AG10803 (cell line): ENCODE measurements at regions not wholly inside any gene's neighbourhood (a gene's known extent, or its start where the extent isn't known, plus 50 kb on each side); places are given as distances from the start of the nearest gene placed in this dataset.

Experiments used
- DNase-seq: peaks from one replicate; pipeline ENCODE4 v3.0.0; 2010; ENCODE audit warnings: low read depth
- H3K4me3 ChIP-seq: 2 replicates; pipeline ENCODE4 v1.5.1; 2011; ENCODE audit warnings: mild to moderate bottlenecking, low read length, control low read depth
- TF ChIP-seq, protein P1 (sequence below): conservative IDR thresholded peaks from 2 replicates; pipeline ENCODE4 v1.5.1; 2011; ENCODE audit warnings: mild to moderate bottlenecking, low read length, control low read depth, inconsistent platforms

DNA sequence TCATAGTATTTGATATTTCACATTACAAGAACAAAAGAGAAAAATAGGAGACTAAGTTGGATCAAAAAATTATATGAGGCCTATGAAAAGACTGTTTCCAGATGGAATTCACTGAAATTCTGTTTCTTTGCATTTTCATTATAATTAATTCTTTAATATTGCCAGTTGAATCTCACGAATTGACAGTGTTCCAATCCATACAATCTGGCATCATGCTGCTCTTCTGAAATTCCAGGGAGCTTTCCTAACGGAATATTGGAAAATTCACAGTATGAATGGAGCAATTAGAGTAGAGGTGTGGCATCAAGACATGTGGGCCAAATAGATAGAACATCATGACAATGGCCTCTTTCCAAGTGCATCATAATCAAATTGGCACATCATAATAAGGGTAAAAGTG, 1178.9 kb upstream of the WWC1 start:
- no peak overlapping the region for H3K4me3 ChIP-seq
- no peak for DNase-seq
- TF ChIP-seq, protein P1, sequence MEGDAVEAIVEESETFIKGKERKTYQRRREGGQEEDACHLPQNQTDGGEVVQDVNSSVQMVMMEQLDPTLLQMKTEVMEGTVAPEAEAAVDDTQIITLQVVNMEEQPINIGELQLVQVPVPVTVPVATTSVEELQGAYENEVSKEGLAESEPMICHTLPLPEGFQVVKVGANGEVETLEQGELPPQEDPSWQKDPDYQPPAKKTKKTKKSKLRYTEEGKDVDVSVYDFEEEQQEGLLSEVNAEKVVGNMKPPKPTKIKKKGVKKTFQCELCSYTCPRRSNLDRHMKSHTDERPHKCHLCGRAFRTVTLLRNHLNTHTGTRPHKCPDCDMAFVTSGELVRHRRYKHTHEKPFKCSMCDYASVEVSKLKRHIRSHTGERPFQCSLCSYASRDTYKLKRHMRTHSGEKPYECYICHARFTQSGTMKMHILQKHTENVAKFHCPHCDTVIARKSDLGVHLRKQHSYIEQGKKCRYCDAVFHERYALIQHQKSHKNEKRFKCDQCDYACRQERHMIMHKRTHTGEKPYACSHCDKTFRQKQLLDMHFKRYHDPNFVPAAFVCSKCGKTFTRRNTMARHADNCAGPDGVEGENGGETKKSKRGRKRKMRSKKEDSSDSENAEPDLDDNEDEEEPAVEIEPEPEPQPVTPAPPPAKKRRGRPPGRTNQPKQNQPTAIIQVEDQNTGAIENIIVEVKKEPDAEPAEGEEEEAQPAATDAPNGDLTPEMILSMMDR, result no peak

DNA sequence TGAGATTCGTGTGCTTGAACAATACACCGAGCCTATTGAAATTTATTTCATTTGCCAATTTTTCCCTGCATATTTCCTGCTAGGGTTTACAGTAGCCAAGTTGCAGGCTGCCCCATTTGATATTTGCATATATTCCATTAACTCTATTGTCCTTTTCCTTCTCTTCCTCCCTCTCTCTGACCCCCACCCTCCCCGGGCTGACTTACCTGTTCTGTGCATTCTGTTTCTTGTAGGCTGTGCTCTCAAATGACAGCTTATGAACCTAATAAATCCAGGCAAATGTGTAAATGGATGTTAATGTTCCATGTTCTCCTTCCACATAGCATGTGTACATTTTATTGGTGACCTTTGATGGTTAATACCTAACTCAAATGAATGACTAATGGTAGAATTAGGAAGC, 1169.2 kb upstream of the WWC1 start:
- no peak overlapping the region for H3K4me3 ChIP-seq
- TF ChIP-seq, protein P1, result no peak
- no peak for DNase-seq

DNA sequence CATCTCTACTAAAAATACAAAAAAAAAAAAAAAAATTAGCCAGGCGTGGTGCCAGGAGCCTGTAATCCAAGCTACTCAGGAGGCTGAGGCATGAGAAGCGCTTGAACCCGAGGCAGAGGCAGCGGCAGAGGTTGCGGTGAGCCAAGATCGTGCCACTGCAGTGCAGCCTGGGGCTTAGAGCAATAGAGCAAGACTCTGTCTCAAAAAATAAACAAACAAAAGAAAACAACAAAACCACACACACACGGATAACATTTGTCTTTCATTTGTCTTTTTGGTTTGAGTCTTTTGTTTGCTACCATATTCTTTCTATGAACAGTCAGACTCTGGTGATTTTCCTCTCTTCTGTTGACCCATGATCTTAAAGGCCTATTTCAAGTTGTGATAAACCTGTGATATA, 1168.3 kb upstream of the WWC1 start:
- DNase-seq, result no peak
- H3K4me3 ChIP-seq, result no peak overlapping the region
- TF ChIP-seq, protein P1, result no peak

DNA sequence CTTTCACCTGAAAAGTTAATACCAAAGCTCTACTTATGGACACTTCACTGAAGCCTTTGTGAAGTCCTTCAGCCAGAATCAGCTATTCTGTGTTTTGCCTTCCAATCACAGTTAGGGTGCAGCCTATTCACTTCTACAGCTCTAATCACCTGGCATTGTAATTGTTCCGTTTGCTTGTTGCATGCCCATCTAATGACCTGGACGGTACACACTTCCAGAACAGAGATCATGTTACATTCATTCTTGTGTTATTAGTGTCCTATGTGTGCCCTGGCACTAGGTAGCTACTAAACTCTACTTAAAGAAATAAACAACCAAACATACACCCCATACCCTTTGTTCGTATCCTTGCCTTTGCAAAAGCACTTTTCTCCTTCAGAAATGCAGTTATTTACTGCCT, 1162.9 kb upstream of the WWC1 start:
- no peak for DNase-seq
- TF ChIP-seq, protein P1, result no peak
- no peak overlapping the region for H3K4me3 ChIP-seq

DNA sequence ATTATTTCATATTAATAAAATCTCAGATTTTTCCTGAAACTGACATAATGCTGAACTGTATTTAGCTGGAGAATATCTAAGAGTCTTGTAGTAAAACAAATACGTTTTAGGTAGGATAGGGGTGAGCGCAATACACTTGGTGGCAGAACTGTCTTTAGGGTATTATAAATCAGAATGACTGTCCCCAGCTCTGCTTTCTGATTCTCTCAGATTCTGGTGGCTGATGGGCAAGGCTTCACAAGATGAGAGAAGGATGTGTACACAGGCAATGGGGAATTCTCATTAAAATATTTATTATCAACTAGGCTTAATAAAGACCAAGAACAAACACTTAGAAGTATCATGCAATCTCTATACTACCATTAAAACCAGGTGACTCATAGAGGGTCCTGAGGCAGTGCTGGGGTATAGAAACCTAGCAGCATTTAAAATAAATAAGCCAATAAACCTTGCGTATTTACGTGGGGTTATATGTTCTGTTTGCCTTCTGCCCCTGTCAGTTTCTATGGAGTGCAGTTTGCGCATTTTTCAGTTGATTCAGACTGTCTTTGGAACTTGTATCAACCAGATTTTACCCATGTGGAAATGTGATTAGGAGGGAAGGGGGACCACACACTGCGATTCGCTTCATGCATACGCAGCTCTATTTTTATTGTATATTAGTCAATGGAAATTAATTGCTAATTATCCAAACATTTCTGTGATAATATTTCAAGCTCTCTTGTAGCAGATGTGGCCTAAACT, 1150.7 kb upstream of the WWC1 start:
- no peak overlapping the region for H3K4me3 ChIP-seq
- TF ChIP-seq, protein P1, result no peak
- DNase-seq, result no peak

DNA sequence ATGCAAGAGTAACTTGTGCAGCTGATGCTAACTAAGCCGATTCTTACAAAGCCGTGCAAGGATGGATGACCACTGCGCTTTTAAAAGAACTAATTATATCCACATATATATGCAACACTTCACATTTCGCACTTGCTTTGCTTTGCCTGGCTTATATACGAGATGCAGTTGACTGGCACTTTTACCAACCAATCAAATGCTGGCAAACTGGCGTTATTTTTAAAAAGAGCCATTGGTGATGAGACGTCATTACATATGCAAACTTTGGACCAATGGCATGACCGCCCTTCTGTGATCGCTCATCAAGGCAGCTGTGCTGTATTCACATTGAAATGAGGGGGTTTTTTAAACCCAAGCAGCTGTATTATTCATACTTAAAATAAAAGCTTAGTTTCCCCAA, 1147.7 kb upstream of the WWC1 start:
- TF ChIP-seq, protein P1, result no peak
- no peak for DNase-seq
- H3K4me3 ChIP-seq, result no peak overlapping the region

DNA sequence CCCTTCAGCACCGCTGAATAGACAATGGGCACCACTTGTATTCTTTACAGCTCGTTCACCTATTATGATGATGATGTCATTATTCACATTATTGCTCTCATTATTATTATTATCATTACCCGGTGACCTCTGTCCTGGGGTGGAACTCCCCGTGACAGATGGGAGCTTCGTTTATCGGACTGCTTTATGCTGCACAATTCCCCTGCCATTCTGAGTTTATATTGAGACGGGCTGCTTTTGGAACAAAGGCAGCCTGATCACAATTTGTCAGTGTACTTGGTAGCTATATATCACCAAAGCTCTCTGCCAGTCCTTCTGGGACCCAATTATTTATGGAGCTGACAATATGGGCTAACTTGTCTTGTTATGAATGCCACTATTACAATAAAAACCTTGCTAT, 1145.6 kb upstream of the WWC1 start:
- no peak for DNase-seq
- TF ChIP-seq, protein P1, result no peak

More for the DNA sequence above, 1145.6 kb upstream of the WWC1 start:
- no peak overlapping the region for H3K4me3 ChIP-seq
